GM12892 (cell line): ENCODE measurements at regions not wholly inside any gene's neighbourhood (a gene's known extent, or its start where the extent isn't known, plus 50 kb on each side); places are given as distances from the start of the nearest gene placed in this dataset.

Source experiments
- POLR2A ChIP-seq: IDR thresholded peaks from 2 replicates; pipeline ENCODE4 v1.6.1; 2011; ENCODE audit warnings: low read depth, low read length, control low read depth
- POLR2AphosphoS5 ChIP-seq: IDR thresholded peaks from 2 replicates; pipeline ENCODE4 v1.6.1; 2011; ENCODE audit warnings: low read depth, low read length, control low read depth
- TAF1 ChIP-seq: IDR thresholded peaks from 2 replicates; pipeline ENCODE4 v1.6.1; 2011; ENCODE audit warnings: low read depth, mild to moderate bottlenecking, control low read depth, low read length, borderline replicate concordance

- TF ChIP-seq POLR2A (no peak), TAF1 (no peak), POLR2AphosphoS5 (no peak)
Measured at GRCh38 chr9:73494894-73495293, 343.2 kb downstream of the ANXA1 start.
